Adrenal gland (tissue), 9 donors: ENCODE measurements at regions not wholly inside any gene's neighbourhood (a gene's known extent, or its start where the extent isn't known, plus 50 kb on each side); places are given as distances from the start of the nearest gene placed in this dataset.

ENCODE experiments used
- DNase-seq, 7 donors: peaks; one replicate each; pipeline ENCODE4 v3.0.0-alpha.2; 2019 to 2020
- H3K27ac ChIP-seq, 5 donors: fragments of 200-600 bp; sonication (generic) in 4 of 5; 1 replicate in 3 of 5; 2 replicates in 2 of 5; pipeline versions ENCODE4 v1.5.1 to v1.8.0; 2016 to 2020; ENCODE audit warnings: mild to moderate bottlenecking in 1 of 5
- H3K27me3 ChIP-seq: fragments of 200-600 bp; 2 replicates; pipeline ENCODE4 v1.8.0; 2021
- H3K36me3 ChIP-seq, 2 donors: fragments of 200-600 bp; replicated peaks in 1 of 2; 1 replicate in 1 of 2; 2 replicates in 1 of 2; pipeline versions ENCODE4 v1.5.1 to v1.8.0; 2018 to 2022
- H3K4me1 ChIP-seq, 2 donors: fragments of 200-600 bp; replicated peaks in 1 of 2; 1 replicate in 1 of 2; 2 replicates in 1 of 2; pipeline versions ENCODE4 v1.5.1 to v1.8.0; 2018 to 2021
- H3K4me3 ChIP-seq, 4 donors: fragments of 200-600 bp; sonication (generic) in 3 of 4; one replicate each; pipeline ENCODE4 v1.5.1; 2016 to 2018
- H3K9me3 ChIP-seq, 3 donors: fragments of 200-600 bp; sonication (generic) in 1 of 3; replicated peaks in 1 of 3; 1 replicate in 2 of 3; 2 replicates in 1 of 3; pipeline versions ENCODE4 v1.5.1 to v1.8.0; 2016 to 2021
- POLR2A ChIP-seq, 2 donors: fragments of 450-650 bp; IDR thresholded peaks; one replicate each; pipeline ENCODE4 v1.6.1; 2017; ENCODE audit warnings: antibody characterized with exemption in 2 of 2, mild to moderate bottlenecking in 2 of 2, moderate library complexity in 1 of 2
- WGBS, 4 donors: extraction: QIAGEN DNeasy Blood & Tissue Kit in 2 of 4; methylation state at CpG; one replicate each; pipeline versions ENCODE4 v1.1.5 to v1.1.7; 2013 to 2017; 5-methylcytosine and 5-hydroxymethylcytosine counted together
- intact Hi-C, 2 donors: fragments of 100-400 bp; cut with DNase I; formaldehyde crosslinking; loops; one replicate each; pipeline versions ENCODE4 v1.14.1 to v1.15.0; 2022 to 2023
- TF ChIP-seq, protein P1 (sequence below), 6 experiments: fragments of 450-650 bp in 4 of 6; fragments of 200-600 bp in 2 of 6; sonication (generic) in 1 of 6; IDR thresholded peaks; 1 replicate in 5 of 6; 2 replicates in 1 of 6; pipeline versions ENCODE4 v1.5.1 to v1.8.0; 2016 to 2021; ENCODE audit warnings: antibody characterized with exemption in 6 of 6, mild to moderate bottlenecking in 2 of 6, moderate library complexity in 1 of 6
- donor health status: healthy with polysubstance abuse.
- donor health status: Bipolar disorder and iron deficiency.
- donor health status: DM: yes; HTN: yes; CAD: no.
- donor health status: DM: no; HTN: no; CAD: no.
- donor health status: DM: no; HTN: no; CAD: no.

DNA sequence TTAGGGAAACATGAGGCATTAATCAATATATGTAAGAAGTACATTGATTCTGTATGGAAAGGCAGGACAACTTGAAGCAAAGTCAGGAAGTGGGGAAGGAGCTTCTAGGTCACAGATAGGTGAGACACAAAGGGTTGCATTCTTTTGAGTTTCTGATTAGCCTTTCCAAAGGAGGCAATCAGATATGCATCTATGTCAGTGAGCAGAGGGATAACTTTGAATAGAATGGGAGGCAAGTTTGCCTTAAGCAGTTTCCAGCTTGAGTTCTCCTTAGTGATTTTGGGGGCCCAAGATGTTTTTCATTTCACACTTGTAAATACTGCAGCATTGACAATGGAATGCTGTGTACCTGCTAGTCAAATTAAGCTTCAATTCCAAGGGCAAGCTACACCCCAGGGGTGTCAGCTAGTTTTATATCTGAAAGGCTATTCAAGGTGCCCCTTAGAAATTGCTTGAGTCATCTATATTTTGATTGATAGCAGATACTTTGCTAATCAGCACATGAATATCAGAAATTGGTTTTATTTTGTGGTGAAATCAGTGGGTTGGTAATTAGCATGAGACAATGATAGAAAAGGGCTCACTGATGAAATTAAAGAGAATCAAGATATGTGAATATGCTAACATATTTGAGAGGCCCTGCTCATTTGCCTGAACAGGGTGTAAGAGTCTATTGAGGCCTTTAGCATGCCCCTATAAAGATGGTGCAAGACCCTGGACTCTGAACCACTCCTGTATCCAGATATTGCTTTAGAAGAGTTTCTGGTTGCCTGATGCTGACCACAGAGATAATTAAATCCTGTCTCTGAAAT lies 131.5 kb downstream of the TMEM17 start:
- DNase-seq, result no peak
- Histone ChIP-seq H3K9me3 (peaks cover 0 to 6% (median 0%) of the 10 kb centered on the region in 3 donors), H3K27me3 (no peaks in the 10 kb centered on the region), H3K4me1 (no peaks in the 10 kb centered on the region), H3K27ac (no peak overlapping the region), H3K4me3 (no peak overlapping the region), H3K36me3 (no peaks in the 10 kb centered on the region)
- TF ChIP-seq, protein P1, sequence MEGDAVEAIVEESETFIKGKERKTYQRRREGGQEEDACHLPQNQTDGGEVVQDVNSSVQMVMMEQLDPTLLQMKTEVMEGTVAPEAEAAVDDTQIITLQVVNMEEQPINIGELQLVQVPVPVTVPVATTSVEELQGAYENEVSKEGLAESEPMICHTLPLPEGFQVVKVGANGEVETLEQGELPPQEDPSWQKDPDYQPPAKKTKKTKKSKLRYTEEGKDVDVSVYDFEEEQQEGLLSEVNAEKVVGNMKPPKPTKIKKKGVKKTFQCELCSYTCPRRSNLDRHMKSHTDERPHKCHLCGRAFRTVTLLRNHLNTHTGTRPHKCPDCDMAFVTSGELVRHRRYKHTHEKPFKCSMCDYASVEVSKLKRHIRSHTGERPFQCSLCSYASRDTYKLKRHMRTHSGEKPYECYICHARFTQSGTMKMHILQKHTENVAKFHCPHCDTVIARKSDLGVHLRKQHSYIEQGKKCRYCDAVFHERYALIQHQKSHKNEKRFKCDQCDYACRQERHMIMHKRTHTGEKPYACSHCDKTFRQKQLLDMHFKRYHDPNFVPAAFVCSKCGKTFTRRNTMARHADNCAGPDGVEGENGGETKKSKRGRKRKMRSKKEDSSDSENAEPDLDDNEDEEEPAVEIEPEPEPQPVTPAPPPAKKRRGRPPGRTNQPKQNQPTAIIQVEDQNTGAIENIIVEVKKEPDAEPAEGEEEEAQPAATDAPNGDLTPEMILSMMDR (IDR thresholded peaks at IDR 0.05), result no peak
- TF ChIP-seq POLR2A (IDR thresholded peaks at IDR 0.05), result no peak
- intact Hi-C loops, result no loop called here

DNA sequence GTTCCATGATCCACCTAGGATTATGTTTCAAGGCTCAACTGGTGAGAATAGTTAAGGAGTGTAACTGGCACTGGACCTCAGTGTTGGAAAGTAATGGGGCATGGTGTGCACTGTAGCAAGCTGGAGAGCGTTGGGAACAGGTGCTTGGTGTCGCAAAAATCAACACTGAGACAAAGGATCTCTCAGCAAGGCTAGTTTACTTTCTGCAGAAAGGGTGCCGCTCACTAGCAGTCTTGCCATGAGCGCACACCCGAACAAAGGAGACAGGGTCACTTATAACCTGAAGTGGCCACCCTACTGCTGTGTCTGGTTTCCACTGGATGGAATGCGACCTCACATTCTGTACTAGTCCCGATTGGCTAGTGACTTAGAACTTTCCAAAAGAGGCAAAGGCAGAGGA lies 133.2 kb downstream of the TMEM17 start:
- Histone ChIP-seq H3K27me3 (no peaks in the 10 kb centered on the region), H3K27ac (no peak overlapping the region), H3K36me3 (no peaks in the 10 kb centered on the region), H3K9me3 (peaks cover 0 to 6% (median 0%) of the 10 kb centered on the region in 3 donors), H3K4me3 (no peak overlapping the region), H3K4me1 (no peaks in the 10 kb centered on the region)
- TF ChIP-seq, protein P1 (IDR thresholded peaks at IDR 0.05), result no peak
- no peak for TF ChIP-seq POLR2A (IDR thresholded peaks at IDR 0.05)
- WGBS, 4 donors, result 94 to 97% (median 96%) methylated on average over 7 of the region's 7 CpGs
- intact Hi-C loops, result no loop called here
- no peak for DNase-seq

DNA sequence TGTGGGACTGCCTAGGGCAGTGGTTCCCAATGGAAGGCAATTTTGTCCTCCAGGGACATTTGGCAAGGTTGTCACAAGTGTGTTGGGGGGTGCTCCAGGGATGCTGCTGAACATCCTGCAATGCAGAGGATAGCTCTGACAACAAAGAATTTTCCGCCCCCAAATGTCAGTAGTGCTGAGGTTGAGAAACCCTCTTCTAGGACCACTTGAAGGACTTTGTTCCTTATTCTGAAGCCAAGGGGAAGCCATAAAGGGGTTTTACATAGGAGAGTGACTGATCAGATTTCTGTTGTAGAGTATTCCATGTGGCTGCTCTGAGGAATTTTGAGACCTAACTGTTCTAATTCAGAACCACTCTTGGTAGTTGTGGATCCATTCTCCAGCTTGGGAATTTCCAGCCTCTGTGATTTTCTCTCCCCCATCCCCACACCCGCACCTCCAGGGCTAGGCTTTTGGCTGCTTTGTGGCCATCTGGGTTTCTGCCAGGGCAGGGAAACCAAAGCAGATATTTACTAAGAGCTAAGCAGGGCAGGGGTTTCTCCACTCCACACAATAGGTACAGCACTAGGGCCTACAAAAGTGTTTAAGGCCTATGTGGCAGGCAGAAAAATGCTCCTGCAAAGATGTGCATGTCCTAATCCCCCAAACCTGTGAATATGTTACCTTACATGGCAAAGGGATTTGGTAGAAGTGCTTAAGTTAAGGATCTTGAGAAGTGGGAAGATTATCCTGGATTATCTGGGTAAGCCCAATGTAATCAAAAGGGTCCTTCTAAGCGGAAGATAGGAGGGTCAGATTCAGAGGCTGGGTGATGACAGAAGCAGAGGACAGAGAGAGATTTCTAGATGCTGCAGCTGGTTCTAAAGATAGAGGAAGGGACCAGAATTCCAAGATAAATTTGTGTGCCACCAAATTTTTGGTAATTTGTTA lies 135.4 kb downstream of the TMEM17 start:
- WGBS, 4 donors, result 92 to 100% (median 95%) methylated on average over 3 of the region's 3 CpGs
- H3K4me3 ChIP-seq, result no peak overlapping the region
- no peak overlapping the region for H3K27ac ChIP-seq
- H3K27me3 ChIP-seq, result no peaks in the 10 kb centered on the region
- no peaks in the 10 kb centered on the region for H3K36me3 ChIP-seq
- TF ChIP-seq, protein P1 (IDR thresholded peaks at IDR 0.05), result no peak
- TF ChIP-seq POLR2A (IDR thresholded peaks at IDR 0.05), result no peak
- no peak for DNase-seq
- no peaks in the 10 kb centered on the region for H3K4me1 ChIP-seq
- H3K9me3 ChIP-seq, result peaks cover 0 to 6% (median 0%) of the 10 kb centered on the region in 3 donors
- intact Hi-C loops, result no loop called here

DNA sequence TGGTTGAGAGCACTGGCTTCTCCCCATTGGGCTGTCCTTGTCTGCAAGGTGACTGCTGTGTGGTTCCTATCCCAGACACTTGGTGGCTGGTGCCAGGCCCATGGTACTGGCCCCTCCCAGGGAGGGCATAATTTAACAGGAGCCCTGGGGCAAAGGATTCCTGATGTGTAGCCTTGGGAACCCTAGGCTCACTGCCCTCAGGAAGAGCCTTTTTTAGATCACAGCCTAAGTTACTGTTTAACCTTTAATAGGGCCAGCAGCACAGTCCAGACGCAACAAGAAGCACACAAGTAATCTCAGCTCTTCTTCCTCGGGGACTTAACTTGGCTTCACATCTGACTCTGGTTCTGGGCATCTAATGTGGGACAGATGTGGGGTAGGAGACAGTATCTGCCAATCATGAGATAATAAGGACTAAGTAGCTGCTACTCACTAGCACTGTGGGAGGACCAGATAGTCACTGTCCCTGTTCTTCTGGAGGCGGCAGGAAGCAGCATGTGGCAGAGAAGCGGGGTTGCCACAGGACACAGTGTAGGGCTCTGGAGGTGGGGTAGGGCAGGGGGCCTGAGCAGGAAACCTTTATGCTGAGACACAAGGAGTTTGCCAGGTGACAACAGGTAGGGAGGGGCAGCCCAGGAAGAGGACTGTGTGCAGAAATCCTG lies 136.3 kb downstream of the TMEM17 start:
- 52 to 85% (median 83%) methylated on average over 4 of the region's 4 CpGs for WGBS, 4 donors
- Histone ChIP-seq H3K4me3 (no peak overlapping the region), H3K4me1 (no peaks in the 10 kb centered on the region), H3K36me3 (no peaks in the 10 kb centered on the region), H3K27ac (no peak overlapping the region), H3K9me3 (peaks cover 0 to 6% (median 0%) of the 10 kb centered on the region in 3 donors), H3K27me3 (no peaks in the 10 kb centered on the region)
- intact Hi-C loops, result no loop called here
- no peak for TF ChIP-seq POLR2A (IDR thresholded peaks at IDR 0.05)
- TF ChIP-seq, protein P1 (IDR thresholded peaks at IDR 0.05), result no peak
- no peak for DNase-seq
